ENCODE measurements at regions not wholly inside any gene's neighbourhood (a gene's known extent, or its start where the extent isn't known, plus 50 kb on each side); places are given as distances from the start of the nearest gene placed in this dataset.

DNA sequence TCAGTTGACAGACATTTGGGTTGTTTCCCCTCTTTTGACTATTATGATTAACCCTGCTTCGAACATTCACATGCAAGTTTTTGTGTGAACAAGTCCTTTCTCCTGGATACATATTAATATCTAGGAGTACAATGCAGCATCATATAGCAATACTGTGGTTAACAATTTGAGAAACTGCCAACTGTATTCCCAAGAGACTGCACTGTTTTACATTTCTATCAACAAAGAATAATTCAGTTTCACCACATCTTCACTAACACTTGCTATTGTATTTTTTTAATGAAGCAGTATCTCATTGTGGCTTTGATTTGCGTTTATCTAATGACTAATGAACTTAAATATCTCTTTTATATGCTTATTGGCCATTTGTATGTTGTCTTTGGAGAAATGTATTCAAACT, 184.6 kb upstream of the NBEA start:
- TF ChIP-seq, protein P1, sequence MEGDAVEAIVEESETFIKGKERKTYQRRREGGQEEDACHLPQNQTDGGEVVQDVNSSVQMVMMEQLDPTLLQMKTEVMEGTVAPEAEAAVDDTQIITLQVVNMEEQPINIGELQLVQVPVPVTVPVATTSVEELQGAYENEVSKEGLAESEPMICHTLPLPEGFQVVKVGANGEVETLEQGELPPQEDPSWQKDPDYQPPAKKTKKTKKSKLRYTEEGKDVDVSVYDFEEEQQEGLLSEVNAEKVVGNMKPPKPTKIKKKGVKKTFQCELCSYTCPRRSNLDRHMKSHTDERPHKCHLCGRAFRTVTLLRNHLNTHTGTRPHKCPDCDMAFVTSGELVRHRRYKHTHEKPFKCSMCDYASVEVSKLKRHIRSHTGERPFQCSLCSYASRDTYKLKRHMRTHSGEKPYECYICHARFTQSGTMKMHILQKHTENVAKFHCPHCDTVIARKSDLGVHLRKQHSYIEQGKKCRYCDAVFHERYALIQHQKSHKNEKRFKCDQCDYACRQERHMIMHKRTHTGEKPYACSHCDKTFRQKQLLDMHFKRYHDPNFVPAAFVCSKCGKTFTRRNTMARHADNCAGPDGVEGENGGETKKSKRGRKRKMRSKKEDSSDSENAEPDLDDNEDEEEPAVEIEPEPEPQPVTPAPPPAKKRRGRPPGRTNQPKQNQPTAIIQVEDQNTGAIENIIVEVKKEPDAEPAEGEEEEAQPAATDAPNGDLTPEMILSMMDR (IDR thresholded peaks at IDR 0.05; ENCODE audit: low read depth, low read length) = no peak
- DNase-seq (ENCODE audit: low read depth in 2 of 2) = peak; percentile 4 to 43
- no peak overlapping the region for H3K4me3 ChIP-seq (replicated peaks in 1 of 2; ENCODE audit: low read depth in 2 of 2, low read length in 2 of 2)

DNA sequence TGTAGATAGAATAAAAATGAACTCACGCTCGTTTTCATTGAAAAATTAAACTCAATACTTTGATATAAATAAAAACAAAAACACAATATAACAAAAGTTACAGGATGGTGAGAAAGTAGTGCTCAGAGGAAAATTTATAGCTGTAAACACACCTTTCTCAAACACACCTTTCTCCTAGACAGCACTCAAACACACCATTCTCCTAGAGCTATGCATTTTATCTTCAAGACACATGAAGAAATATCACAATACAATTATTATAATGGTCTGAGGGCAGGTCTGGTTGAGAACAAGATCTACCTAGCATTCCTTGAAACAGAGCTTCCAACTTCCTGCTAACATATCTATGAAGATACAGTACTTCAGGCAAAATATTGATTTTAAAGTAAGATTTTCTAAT, 183.4 kb upstream of the NBEA start:
- DNase-seq (ENCODE audit: low read depth in 2 of 2) = no peak
- TF ChIP-seq, protein P1 (IDR thresholded peaks at IDR 0.05; ENCODE audit: low read depth, low read length) = no peak
- H3K4me3 ChIP-seq (replicated peaks in 1 of 2; ENCODE audit: low read depth in 2 of 2, low read length in 2 of 2) = no peak overlapping the region

DNA sequence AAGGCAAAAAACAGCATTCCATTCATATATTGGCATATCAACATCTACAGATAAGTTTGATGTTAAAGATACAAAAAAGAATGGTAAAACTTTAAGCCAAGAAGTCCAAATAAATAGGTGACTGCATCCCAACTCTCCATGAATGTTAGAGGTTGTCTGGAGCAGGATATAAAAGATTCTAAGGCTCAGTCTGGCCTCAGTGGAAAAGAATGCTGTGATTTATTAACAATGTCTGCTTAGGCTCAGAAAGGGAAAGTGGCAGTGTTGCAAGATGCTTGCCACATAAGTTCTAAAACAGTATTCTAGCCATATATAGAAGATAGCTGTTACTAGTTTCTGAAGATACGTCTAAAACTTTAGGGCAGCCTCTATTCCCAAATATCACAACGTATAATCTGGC, 179.8 kb upstream of the NBEA start:
- TF ChIP-seq, protein P1 (IDR thresholded peaks at IDR 0.05; ENCODE audit: low read depth, low read length) = no peak
- H3K4me3 ChIP-seq (replicated peaks in 1 of 2; ENCODE audit: low read depth in 2 of 2, low read length in 2 of 2) = no peak overlapping the region
- DNase-seq (ENCODE audit: low read depth in 2 of 2) = peak in 1 of 2 donors; percentile 31

DNA sequence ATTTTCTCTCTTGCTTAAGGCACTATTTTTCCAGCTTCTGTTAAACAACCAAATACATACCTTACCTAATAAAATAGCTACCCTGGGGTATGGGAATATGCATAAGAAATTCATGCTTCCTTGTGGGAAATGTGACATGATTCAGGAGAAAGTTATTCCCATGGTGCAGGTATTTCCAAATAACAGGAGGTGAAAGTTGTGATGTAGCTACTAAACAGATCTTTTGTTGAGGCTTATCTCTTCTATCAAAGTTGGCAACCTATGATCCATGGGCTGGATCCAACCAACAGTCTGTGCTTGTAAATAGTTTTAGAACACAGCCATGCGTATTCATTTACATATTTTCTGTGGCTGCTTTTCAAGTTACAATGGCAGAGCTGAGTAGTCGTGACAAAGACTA, 177.8 kb upstream of the NBEA start:
- DNase-seq (ENCODE audit: low read depth in 2 of 2) = no peak
- no peak overlapping the region for H3K4me3 ChIP-seq (replicated peaks in 1 of 2; ENCODE audit: low read depth in 2 of 2, low read length in 2 of 2)
- TF ChIP-seq, protein P1 (IDR thresholded peaks at IDR 0.05; ENCODE audit: low read depth, low read length) = no peak

GRCh38 chr13:34765446-34766180, 176.5 kb upstream of the NBEA start:
- no peak overlapping the region for H3K4me3 ChIP-seq (replicated peaks in 1 of 2; ENCODE audit: low read depth in 2 of 2, low read length in 2 of 2)
- TF ChIP-seq, protein P1 (IDR thresholded peaks at IDR 0.05; ENCODE audit: low read depth, low read length) = no peak
- no peak for DNase-seq (ENCODE audit: low read depth in 2 of 2)

GRCh38 chr13:34767778-34768177, 174.3 kb upstream of the NBEA start:
- TF ChIP-seq, protein P1 (IDR thresholded peaks at IDR 0.05; ENCODE audit: low read depth, low read length) = no peak
- H3K4me3 ChIP-seq (replicated peaks in 1 of 2; ENCODE audit: low read depth in 2 of 2, low read length in 2 of 2) = no peak overlapping the region
- no peak for DNase-seq (ENCODE audit: low read depth in 2 of 2)

- no peak overlapping the region for H3K4me3 ChIP-seq (replicated peaks in 1 of 2; ENCODE audit: low read depth in 2 of 2, low read length in 2 of 2)
- TF ChIP-seq, protein P1 (IDR thresholded peaks at IDR 0.05; ENCODE audit: low read depth, low read length) = no peak
- no peak for DNase-seq (ENCODE audit: low read depth in 2 of 2)
Measured at GRCh38 chr13:34772206-34772605, 169.9 kb upstream of the NBEA start.

Measured in cardiac fibroblast (primary cell).